HFF-Myc (cell line): ENCODE measurements at regions not wholly inside any gene's neighbourhood (a gene's known extent, or its start where the extent isn't known, plus 50 kb on each side); places are given as distances from the start of the nearest gene placed in this dataset.

Source experiments
- DNase-seq: peaks from one replicate; pipeline ENCODE4 v3.0.0-alpha.2; 2011; ENCODE audit warnings: low read depth; ENCODE audit errors: extremely low read depth
- H3K4me3 ChIP-seq: replicated peaks from 2 replicates; pipeline ENCODE4 v1.5.1; 2011; ENCODE audit warnings: low read depth, mild to moderate bottlenecking, control low read depth, low read length
- TF ChIP-seq, protein P1 (sequence below): IDR thresholded peaks from 2 replicates; pipeline ENCODE4 v1.5.1; 2012; ENCODE audit warnings: mild to moderate bottlenecking, low read depth, low read length, control low read depth; ENCODE audit errors: missing control alignments

DNA sequence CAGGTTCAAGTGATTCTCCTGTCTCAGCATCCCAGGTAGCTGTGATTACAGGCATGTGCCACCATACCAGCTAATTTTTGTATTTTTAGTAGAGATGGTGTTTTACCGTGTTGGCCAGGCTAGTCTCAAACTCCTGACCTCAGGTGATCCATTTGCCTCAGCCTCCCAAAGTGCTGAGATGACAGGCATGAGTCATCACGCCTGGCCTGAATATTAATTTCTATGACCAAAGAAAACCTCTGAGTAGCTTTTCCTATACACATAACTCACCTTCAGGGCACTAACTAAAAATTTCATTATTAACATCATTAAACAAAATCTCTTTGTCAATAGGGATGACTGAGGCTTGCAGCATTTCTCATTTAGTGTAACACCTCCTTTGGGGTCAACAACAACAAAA lies 259.6 kb upstream of the KRR1 start:
- H3K4me3 ChIP-seq, result no peak overlapping the region
- TF ChIP-seq, protein P1, sequence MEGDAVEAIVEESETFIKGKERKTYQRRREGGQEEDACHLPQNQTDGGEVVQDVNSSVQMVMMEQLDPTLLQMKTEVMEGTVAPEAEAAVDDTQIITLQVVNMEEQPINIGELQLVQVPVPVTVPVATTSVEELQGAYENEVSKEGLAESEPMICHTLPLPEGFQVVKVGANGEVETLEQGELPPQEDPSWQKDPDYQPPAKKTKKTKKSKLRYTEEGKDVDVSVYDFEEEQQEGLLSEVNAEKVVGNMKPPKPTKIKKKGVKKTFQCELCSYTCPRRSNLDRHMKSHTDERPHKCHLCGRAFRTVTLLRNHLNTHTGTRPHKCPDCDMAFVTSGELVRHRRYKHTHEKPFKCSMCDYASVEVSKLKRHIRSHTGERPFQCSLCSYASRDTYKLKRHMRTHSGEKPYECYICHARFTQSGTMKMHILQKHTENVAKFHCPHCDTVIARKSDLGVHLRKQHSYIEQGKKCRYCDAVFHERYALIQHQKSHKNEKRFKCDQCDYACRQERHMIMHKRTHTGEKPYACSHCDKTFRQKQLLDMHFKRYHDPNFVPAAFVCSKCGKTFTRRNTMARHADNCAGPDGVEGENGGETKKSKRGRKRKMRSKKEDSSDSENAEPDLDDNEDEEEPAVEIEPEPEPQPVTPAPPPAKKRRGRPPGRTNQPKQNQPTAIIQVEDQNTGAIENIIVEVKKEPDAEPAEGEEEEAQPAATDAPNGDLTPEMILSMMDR, result no peak
- no peak for DNase-seq

DNA sequence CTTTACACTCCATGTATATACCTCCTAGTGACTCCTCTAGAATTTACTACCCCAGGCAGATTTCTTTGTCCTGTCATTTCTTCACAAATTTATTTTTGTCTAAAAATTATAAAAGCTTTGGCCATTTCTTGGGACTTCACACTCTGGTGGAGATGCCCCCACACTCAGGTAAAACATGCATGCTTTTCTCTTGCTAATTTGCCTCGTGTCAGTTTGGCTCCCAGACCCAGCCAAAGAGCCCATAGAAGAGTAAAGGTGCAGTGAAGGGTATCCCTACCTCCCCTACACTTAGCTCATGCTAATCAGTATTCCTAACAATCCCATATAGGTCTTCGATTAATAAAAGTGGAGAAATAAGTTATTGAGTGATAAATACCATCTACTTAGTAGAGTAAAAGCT lies 256.5 kb upstream of the KRR1 start:
- TF ChIP-seq, protein P1, result no peak
- DNase-seq, result no peak
- no peak overlapping the region for H3K4me3 ChIP-seq

DNA sequence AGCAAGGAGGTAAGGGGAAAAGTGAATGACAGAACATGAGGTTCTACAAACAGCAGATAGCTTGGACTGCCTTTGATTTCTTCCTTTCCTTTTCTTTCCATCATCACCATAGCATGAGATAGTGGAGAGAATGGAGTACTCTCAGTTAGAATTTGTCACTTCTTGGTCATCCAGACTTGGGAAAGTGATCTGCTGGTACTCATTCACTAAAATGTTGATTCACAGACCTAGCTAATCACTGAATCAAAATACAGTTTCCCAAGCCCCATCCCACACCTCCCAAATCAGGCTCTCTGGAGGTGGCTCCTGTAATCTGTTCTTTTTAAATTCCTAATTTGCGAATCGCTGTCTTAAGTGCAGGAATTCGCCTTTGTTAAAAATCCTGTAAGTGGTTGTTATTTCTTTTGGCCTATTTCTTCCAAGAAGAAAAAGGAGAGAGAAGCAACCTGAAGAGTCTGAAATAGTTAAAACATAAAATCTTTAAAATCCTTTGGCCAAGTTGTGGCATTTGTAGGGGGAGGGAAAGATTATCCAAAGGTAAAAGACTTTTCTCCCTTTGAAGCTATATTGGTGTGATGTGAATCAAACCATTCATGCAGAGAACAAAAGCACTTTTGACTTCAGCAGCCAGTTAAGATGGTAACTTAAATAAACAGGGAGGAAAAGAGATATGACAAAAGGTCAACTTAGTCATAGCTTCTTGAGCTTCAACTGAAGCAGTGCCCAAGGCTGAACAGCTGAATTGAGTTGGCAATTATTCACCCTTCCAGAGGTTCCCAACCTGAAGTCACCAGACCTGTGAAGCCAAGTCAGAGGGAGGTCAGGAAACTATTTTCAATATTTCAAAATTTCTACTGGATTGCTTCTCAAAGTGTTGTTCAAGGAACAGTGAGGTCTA lies 255.1 kb upstream of the KRR1 start:
- TF ChIP-seq, protein P1, result no peak
- no peak overlapping the region for H3K4me3 ChIP-seq
- DNase-seq, result no peak

DNA sequence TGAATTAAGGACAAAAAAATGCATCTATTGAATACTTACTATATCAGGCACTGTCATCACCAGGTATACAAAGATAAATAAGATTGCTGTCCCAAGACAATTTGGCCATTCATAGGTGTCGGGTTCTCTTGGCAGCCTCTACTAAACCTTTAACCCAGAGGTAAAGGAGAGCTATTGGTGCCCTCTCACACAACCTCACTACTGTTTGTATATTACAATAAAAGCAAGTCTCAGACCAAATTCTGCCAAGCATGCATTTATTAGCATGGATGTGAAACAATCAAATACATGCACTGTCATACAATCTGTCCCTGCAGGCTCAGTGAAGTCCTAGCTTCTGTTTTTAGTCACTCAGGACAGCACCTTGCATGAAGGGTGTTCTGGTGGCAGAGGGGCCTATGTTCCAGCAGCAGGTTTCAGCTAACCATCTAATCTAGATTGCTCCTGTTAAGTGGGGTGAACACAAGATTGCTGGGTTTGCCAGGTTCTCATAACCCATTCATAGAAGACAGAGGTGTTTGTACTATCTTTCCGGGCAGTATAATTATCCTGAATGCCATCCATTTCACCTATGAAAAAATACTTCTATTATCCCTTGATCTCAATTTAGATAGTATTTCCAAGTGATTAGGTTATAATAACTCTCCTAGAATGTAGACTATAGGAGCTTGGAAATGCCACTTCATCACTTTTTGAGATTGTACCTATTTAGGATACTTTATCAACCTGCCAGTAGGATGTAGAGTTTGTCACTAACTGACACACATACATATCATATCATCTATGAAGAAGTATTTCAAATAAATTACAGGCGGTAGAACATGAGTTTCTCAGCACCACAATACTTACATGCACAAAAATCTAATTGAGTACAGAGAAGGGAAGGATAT lies 254.0 kb upstream of the KRR1 start:
- no peak overlapping the region for H3K4me3 ChIP-seq
- TF ChIP-seq, protein P1, result no peak
- DNase-seq, result no peak

DNA sequence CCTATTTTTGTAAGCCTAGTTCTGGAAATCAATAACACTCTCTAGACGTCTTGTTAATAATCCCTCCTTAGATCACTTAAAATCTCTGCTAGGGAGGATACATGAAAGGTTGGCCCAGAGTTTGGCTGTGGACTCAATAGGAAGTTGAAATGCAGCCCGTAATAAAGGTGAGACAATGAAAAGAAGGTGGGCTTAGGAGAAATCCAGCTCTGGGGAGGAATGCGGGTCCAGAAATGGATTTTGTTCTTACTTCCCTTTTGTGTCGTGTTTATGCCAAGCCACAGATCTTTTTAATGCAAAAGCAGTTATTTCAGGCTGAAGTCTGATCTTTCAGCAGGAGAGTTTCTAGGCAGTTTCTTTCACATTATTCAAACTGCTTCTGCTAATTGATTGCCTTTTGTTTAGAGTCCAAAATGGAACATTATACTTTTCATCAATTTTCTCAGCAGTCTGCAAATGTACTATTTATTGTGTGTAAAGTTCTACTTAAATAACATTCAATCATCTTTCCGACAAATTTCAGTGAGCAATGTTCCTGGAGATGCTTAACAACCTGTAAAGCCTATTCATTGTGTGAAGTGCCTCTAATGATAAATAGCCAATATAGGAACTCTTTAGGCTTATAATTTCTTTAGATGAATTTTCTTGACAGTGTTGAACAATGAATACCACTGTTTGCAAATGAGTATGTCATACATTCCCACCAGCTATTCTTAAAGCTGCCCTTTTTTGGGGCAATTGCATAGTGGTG lies 252.9 kb upstream of the KRR1 start:
- no peak overlapping the region for H3K4me3 ChIP-seq
- DNase-seq, result no peak
- TF ChIP-seq, protein P1, result no peak

DNA sequence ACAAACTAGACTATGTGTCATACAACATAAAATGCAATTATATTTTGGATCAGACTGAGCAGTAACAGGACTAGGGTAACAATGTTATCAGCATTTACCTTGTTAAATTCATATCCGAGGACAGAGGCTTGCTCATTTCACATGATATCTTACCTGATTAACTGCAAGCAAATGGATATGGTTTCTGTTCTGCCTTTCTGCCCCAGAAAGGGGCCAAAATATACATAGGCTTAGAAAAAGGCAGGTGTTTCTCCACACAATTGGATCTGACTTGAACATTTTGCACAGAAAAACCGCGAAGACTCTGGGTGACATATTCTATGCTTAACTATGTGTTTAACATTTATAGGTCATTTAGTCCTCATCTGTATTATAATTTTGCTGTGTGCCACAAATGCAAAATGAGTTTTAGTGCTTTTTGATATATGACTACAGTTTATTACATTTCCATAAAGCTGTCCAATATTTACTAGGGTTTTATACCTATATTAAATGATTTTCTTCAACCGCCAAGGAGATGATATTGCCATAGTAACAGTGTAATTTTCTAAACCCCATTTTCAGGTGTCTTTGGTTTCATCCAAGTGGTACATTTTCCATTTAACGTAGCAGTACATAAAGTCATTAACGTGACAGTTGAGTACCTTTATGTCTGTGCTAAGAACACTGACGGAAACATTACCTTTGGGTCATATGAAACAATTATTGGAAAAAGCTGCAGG lies 249.3 kb upstream of the KRR1 start:
- H3K4me3 ChIP-seq, result no peak overlapping the region
- TF ChIP-seq, protein P1, result no peak
- DNase-seq, result no peak
